ENCODE measurements at regions not wholly inside any gene's neighbourhood (a gene's known extent, or its start where the extent isn't known, plus 50 kb on each side); places are given as distances from the start of the nearest gene placed in this dataset.

- Histone ChIP-seq H3K14ac (replicated peaks; ENCODE audit: low read depth, low read length) (no peak overlapping the region), H3K79me1 (ENCODE audit: low read depth in 1 of 2, low read length in 2 of 2) (no peaks in the 10 kb centered on the region), H2BK15ac (ENCODE audit: low read depth, low read length) (no peak overlapping the region), H4K5ac (ENCODE audit: low read depth, low read length) (no peak overlapping the region), H3K4me1 (ENCODE audit: control insufficient read depth, insufficient read depth, low read length) (no peaks in the 10 kb centered on the region), H3K56ac (ENCODE audit: extremely low read depth, insufficient read depth, low read length) (no peak overlapping the region), H3K4me3 (ENCODE audit: insufficient read depth, low read depth, low read length) (no peak overlapping the region), H3K36me3 (ENCODE audit: control insufficient read depth, insufficient read depth, low read length) (no peaks in the 10 kb centered on the region), H2AK5ac (ENCODE audit: low read depth, low read length) (no peak overlapping the region), H3K4me2 (ENCODE audit: low read depth, low read length) (no peak overlapping the region), H2BK5ac (ENCODE audit: low read depth, low read length, poor library complexity, severe bottlenecking) (no peak overlapping the region), H3K9ac (ENCODE audit: low read depth, low read length) (no peak overlapping the region), H4K20me1 (ENCODE audit: insufficient read depth, low read length) (no peaks in the 10 kb centered on the region), H3K9me3 (ENCODE audit: control insufficient read depth, insufficient read depth, low read length) (no peaks in the 10 kb centered on the region), H3K23ac (ENCODE audit: low read depth, low read length) (no peak overlapping the region), H2BK20ac (ENCODE audit: low read depth, low read length) (no peak overlapping the region), H3K27ac (ENCODE audit: insufficient read depth, low read length) (no peak overlapping the region), H3K18ac (ENCODE audit: low read depth, low read length) (no peak overlapping the region), H3K4ac (ENCODE audit: low read depth, low read length) (no peak overlapping the region), H2BK120ac (ENCODE audit: low read depth, low read length) (no peak overlapping the region), H4K8ac (ENCODE audit: low read depth in 2 of 2, low read length in 2 of 2) (no peak overlapping the region), H3K9me1 (ENCODE audit: insufficient read depth, low read length) (no peaks in the 10 kb centered on the region), H3K27me3 (ENCODE audit: control insufficient read depth, insufficient read depth, low read length) (no peaks in the 10 kb centered on the region), H2AK9ac (replicated peaks; ENCODE audit: low read depth, low read length, poor library complexity) (no peak overlapping the region), H4K91ac (ENCODE audit: insufficient read depth, low read depth, low read length) (no peak overlapping the region), H2AFZ (replicated peaks; ENCODE audit: low read length, poor library complexity) (no peak overlapping the region)
- WGBS, 2 experiments (ENCODE audit: extremely low coverage in 2 of 2, insufficient read length in 1 of 2) = no CpG with 5 or more reads among the region's 5 CpGs
- in situ Hi-C loops (cut with MboI; ENCODE audit: low sequenced_read_pairs) (no loop called here), intact Hi-C loops (cut with micrococcal nuclease) (no loop called here), dilution Hi-C loops (cut with HindIII; ENCODE audit: low sequenced_read_pairs, unreplicated experiment) (no loop called here)
- BruUV-seq (replicated peaks) = no TSS peak
- TF ChIP-seq USF2 (IDR thresholded peaks at IDR 0.05; ENCODE audit: low read depth, low read length) (no peak), CEBPB (IDR thresholded peaks at IDR 0.05; ENCODE audit: low read depth, low read length) (peak; percentile 13; the same call in 1 of the 2 replicates)
- DNase-seq (no peak), ATAC-seq (ENCODE audit: low read depth) (no peak)
- ChIA-PET POLR2A (ENCODE audit: unreplicated experiment) (no interaction called here), CTCF (no interaction called here)
Measured at GRCh38 chr21:24160528-24160927, 1446.8 kb downstream of the MRPL39 start.

Measured in IMR-90 (cell line).